H1 (cell line): ENCODE measurements at regions not wholly inside any gene's neighbourhood (a gene's known extent, or its start where the extent isn't known, plus 50 kb on each side); places are given as distances from the start of the nearest gene placed in this dataset.

Source experiments
- CTCF ChIA-PET: fragments of 300-600 bp; sonication (Branson Sonifier 250); formaldehyde crosslinking; loops from one replicate; lab custom pipeline; 2021; ENCODE audit not compliant: partially characterized antibody; lab: Charles Lee
- POLR2A ChIA-PET: fragments of 300-600 bp; sonication (Branson Sonifier 250); formaldehyde crosslinking; loops from one replicate; lab custom pipeline; 2021; ENCODE audit warnings: inconsistent platforms; ENCODE audit not compliant: partially characterized antibody; lab: Charles Lee
- DNase-seq, 2 experiments: peaks; one replicate each; pipeline versions ENCODE4 v3.0.0 to v3.0.0-alpha.2; 2010 to 2022; ENCODE audit warnings: low spot score in 2 of 2, low read depth in 1 of 2, mixed read lengths in 1 of 2
- FAIRE-seq: peaks from 2 replicates; lab custom pipeline; 2011; peaks lifted over from hg19 to GRCh38; lab: Jason Lieb, UNC
- H2AFZ ChIP-seq: 2 replicates; pipeline ENCODE4 v1.8.1; 2012; ENCODE audit warnings: low read length, inconsistent platforms
- H2AK5ac ChIP-seq: 2 replicates; pipeline ENCODE4 v1.6.1; 2013; ENCODE audit warnings: low read depth, low read length
- H2BK120ac ChIP-seq: replicated peaks from 2 replicates; pipeline ENCODE3; 2013; ENCODE audit warnings: low read depth, low read length, inconsistent platforms
- H2BK12ac ChIP-seq: 2 replicates; pipeline ENCODE4 v1.6.1; 2013; ENCODE audit warnings: low read depth, low read length
- H2BK15ac ChIP-seq: 2 replicates; pipeline ENCODE4 v1.6.1; 2013; ENCODE audit warnings: low read length
- H2BK20ac ChIP-seq: 2 replicates; pipeline ENCODE4 v1.6.1; 2013; ENCODE audit warnings: low read length
- H2BK5ac ChIP-seq: 2 replicates; pipeline ENCODE4 v1.6.1; 2013; ENCODE audit warnings: low read depth, low read length
- H3K14ac ChIP-seq: 2 replicates; pipeline ENCODE4 v1.6.1; 2013; ENCODE audit warnings: inconsistent platforms; ENCODE audit not compliant: insufficient read length
- H3K18ac ChIP-seq: 2 replicates; pipeline ENCODE4 v1.6.1; 2013; ENCODE audit warnings: low read length; ENCODE audit errors: extremely low read depth
- H3K23ac ChIP-seq: 2 replicates; pipeline ENCODE4 v1.6.1; 2013; ENCODE audit warnings: inconsistent platforms; ENCODE audit not compliant: insufficient read length
- H3K23me2 ChIP-seq: 2 replicates; pipeline ENCODE4 v1.6.1; 2013; ENCODE audit warnings: low read depth, low read length
- H3K27ac ChIP-seq: 2 replicates; pipeline ENCODE4 v1.6.1; 2011; ENCODE audit warnings: low read depth, low read length, inconsistent platforms
- H3K27me3 ChIP-seq, 4 experiments: replicated peaks in 1 of 4; 1 replicate in 1 of 4; 2 replicates in 3 of 4; pipeline versions ENCODE4 v1.6.1 to v1.8.1; 2011 to 2013; ENCODE audit warnings: low read length in 3 of 4, mild to moderate bottlenecking in 3 of 4, inconsistent platforms in 2 of 4, mixed read lengths in 2 of 4, moderate library complexity in 1 of 4; ENCODE audit not compliant: control insufficient read depth in 3 of 4, insufficient read depth in 3 of 4; ENCODE audit errors: extremely low read depth in 1 of 4
- H3K36me3 ChIP-seq, 4 experiments: 2 replicates each; pipeline versions ENCODE4 v1.6.1 to v1.8.1; 2011 to 2013; ENCODE audit warnings: mild to moderate bottlenecking in 4 of 4, low read length in 3 of 4, moderate library complexity in 2 of 4, control low read depth in 1 of 4, inconsistent platforms in 1 of 4; ENCODE audit not compliant: insufficient read depth in 4 of 4, control insufficient read depth in 2 of 4
- H3K4ac ChIP-seq: replicated peaks from 2 replicates; pipeline ENCODE3; 2013; ENCODE audit warnings: low read length, low read depth, mixed read lengths, inconsistent platforms; ENCODE audit not compliant: insufficient read length
- H3K4me1 ChIP-seq, 4 experiments: replicated peaks in 1 of 4; 1 replicate in 1 of 4; 2 replicates in 3 of 4; pipeline versions ENCODE4 v1.6.1 to v1.8.1; 2011 to 2013; ENCODE audit warnings: low read length in 3 of 4, inconsistent platforms in 2 of 4, mixed read lengths in 1 of 4; ENCODE audit not compliant: insufficient read depth in 4 of 4, control insufficient read depth in 3 of 4
- H3K4me2 ChIP-seq, 2 experiments: 2 replicates each; pipeline versions ENCODE4 v1.6.1 to v1.8.1; 2011 to 2013; ENCODE audit warnings: low read depth in 2 of 2, low read length in 2 of 2, control low read depth in 1 of 2, inconsistent platforms in 1 of 2, mild to moderate bottlenecking in 1 of 2; ENCODE audit not compliant: insufficient read depth in 1 of 2
- H3K4me3 ChIP-seq, 4 experiments: fragments of 200-600, 300-600 bp in 1 of 4; sonication (generic), shearing (Covaris generic), sonication (Bioruptor Twin) in 1 of 4; 2 replicates each; pipeline versions ENCODE4 v1.5.1 to v1.8.1; 2011 to 2016; ENCODE audit warnings: low read length in 4 of 4, low read depth in 3 of 4, control low read depth in 2 of 4, inconsistent platforms in 2 of 4, mild to moderate bottlenecking in 2 of 4, mixed read lengths in 1 of 4, moderate library complexity in 1 of 4; ENCODE audit not compliant: insufficient read depth in 2 of 4; ENCODE audit errors: extremely low read depth in 1 of 4
- H3K56ac ChIP-seq: replicated peaks from 2 replicates; pipeline ENCODE3; 2013; ENCODE audit warnings: low read depth, mild to moderate bottlenecking, mixed read lengths, low read length, inconsistent platforms; ENCODE audit not compliant: insufficient read length
- H3K79me1 ChIP-seq: 2 replicates; pipeline ENCODE4 v1.6.1; 2013; ENCODE audit warnings: low read depth, low read length, control low read depth
- H3K79me2 ChIP-seq, 2 experiments: 2 replicates each; pipeline versions ENCODE4 v1.6.1 to v1.8.1; 2012 to 2013; ENCODE audit warnings: low read length in 2 of 2, mild to moderate bottlenecking in 2 of 2, inconsistent platforms in 1 of 2; ENCODE audit not compliant: insufficient read depth in 2 of 2, control insufficient read depth in 1 of 2
- H3K9ac ChIP-seq, 4 experiments: replicated peaks in 1 of 4; 1 replicate in 1 of 4; 2 replicates in 3 of 4; pipeline versions ENCODE4 v1.6.1 to v1.8.1; 2011 to 2013; ENCODE audit warnings: low read depth in 3 of 4, low read length in 3 of 4, control low read depth in 2 of 4, mild to moderate bottlenecking in 2 of 4, moderate library complexity in 2 of 4, inconsistent platforms in 1 of 4; ENCODE audit errors: extremely low read depth in 1 of 4
- H3K9me3 ChIP-seq, 2 experiments: 2 replicates each; pipeline versions ENCODE4 v1.6.1 to v1.8.1; 2012 to 2013; ENCODE audit warnings: mild to moderate bottlenecking in 2 of 2, moderate library complexity in 2 of 2, control low read depth in 1 of 2, inconsistent platforms in 1 of 2, low read depth in 1 of 2, low read length in 1 of 2, mixed read lengths in 1 of 2; ENCODE audit not compliant: insufficient read depth in 2 of 2
- H4K20me1 ChIP-seq, 2 experiments: replicated peaks in 1 of 2; 2 replicates each; pipeline versions ENCODE3 to v1.8.1; 2011 to 2013; ENCODE audit warnings: inconsistent platforms in 2 of 2, low read length in 2 of 2, mild to moderate bottlenecking in 1 of 2; ENCODE audit not compliant: insufficient read depth in 2 of 2, control insufficient read depth in 1 of 2
- H4K5ac ChIP-seq: 2 replicates; pipeline ENCODE4 v1.6.1; 2013; ENCODE audit warnings: low read length, low read depth, mixed read lengths, inconsistent platforms; ENCODE audit not compliant: insufficient read length
- H4K8ac ChIP-seq: 2 replicates; pipeline ENCODE4 v1.8.0; 2013; ENCODE audit warnings: mild to moderate bottlenecking, moderate library complexity, low read length, inconsistent platforms; ENCODE audit not compliant: insufficient read depth; ENCODE audit errors: extremely low read depth
- H4K91ac ChIP-seq: replicated peaks from 2 replicates; pipeline ENCODE3; 2013; ENCODE audit warnings: low read length, mixed read lengths, inconsistent platforms; ENCODE audit not compliant: insufficient read length
- ASH2L ChIP-seq: fragments of 200-600, 300-600 bp; sonication (generic); IDR thresholded peaks from one replicate; pipeline ENCODE4 v1.7.1; 2017; ENCODE audit warnings: low read length
- ATF2 ChIP-seq: IDR thresholded peaks from 2 replicates; pipeline ENCODE4 v1.6.1; 2012; ENCODE audit warnings: low read length, inconsistent platforms
- EP300 ChIP-seq, 2 experiments: IDR thresholded peaks; 1 replicate in 1 of 2; 2 replicates in 1 of 2; pipeline ENCODE4 v1.6.1; 2011 to 2012; ENCODE audit warnings: low read depth in 2 of 2, low read length in 2 of 2, mild to moderate bottlenecking in 2 of 2, borderline replicate concordance in 1 of 2, inconsistent platforms in 1 of 2, moderate library complexity in 1 of 2
- HDAC6 ChIP-seq: IDR thresholded peaks from one replicate; pipeline ENCODE4 v1.7.1; 2012; ENCODE audit warnings: low read depth, mild to moderate bottlenecking, inconsistent platforms, low read length, moderate library complexity
- JUN ChIP-seq: IDR thresholded peaks from 2 replicates; pipeline ENCODE4 v1.6.1; 2011; ENCODE audit warnings: low read depth, mild to moderate bottlenecking, improper control_type of control experiment, low read length
- PHF8 ChIP-seq: fragments of 200-600 bp; sonication (generic); conservative IDR thresholded peaks from 2 replicates; pipeline ENCODE4 v1.7.1; 2012; ENCODE audit warnings: low read depth, mild to moderate bottlenecking, inconsistent platforms, low read length, moderate library complexity
- SAP30 ChIP-seq: fragments of 300-600 bp; sonication (generic); IDR thresholded peaks from 2 replicates; pipeline ENCODE4 v1.7.1; 2012; ENCODE audit warnings: low read length, moderate library complexity, mild to moderate bottlenecking, inconsistent platforms; ENCODE audit not compliant: insufficient read depth, insufficient replicate concordance
- WGBS, 2 experiments: shearing (Covaris generic) in 1 of 2; methylation state at CpG; one replicate each; pipeline versions ENCODE4 v1.1.6 to v1.1.7; 2013 to 2015; ENCODE audit warnings: low lambda C conversion rate in 2 of 2, mixed read lengths in 2 of 2, inconsistent platforms in 1 of 2, low coverage in 1 of 2, missing lambda C conversion rate in 1 of 2; ENCODE audit not compliant: insufficient replicate concordance in 2 of 2, insufficient coverage in 1 of 2, insufficient read length in 1 of 2; ENCODE audit errors: extremely low coverage in 1 of 2, missing lambda C conversion rate in 1 of 2; 5-methylcytosine and 5-hydroxymethylcytosine counted together
- TF ChIP-seq, protein P1 (sequence below), 3 experiments: IDR thresholded peaks; 1 replicate in 2 of 3; 2 replicates in 1 of 3; pipeline versions ENCODE4 v1.5.1 to v1.6.1; 2011; ENCODE audit warnings: low read length in 3 of 3, mild to moderate bottlenecking in 3 of 3, inconsistent platforms in 2 of 3, low read depth in 1 of 3, moderate library complexity in 1 of 3; ENCODE audit not compliant: insufficient read depth in 1 of 3; ENCODE audit errors: control extremely low read depth in 1 of 3

GRCh38 chr7:82593780-82594179 lies 150.2 kb upstream of the CACNA2D1 start:
- 0 out of 4 replicates have a peak overlapping the region, but pooled peaks of 1 of the 2 experiments have one; percentile 29 for H3K4me2 ChIP-seq
- peak overlapping the region in 1 of 4 experiments; percentile 37; a peak in 1 of 8 replicates for H3K4me3 ChIP-seq
- no peak overlapping the region for H2BK20ac ChIP-seq
- no peak for FAIRE-seq
- no peak overlapping the region for H3K23ac ChIP-seq
- no peak overlapping the region for H2BK120ac ChIP-seq
- H2AFZ ChIP-seq: no peak overlapping the region
- ChIA-PET POLR2A (no interaction called here), CTCF (interaction anchor here (0.5 to 3.3 kb wide), 2 partner anchors 12 to 386 kb away, joined by 4 to 21 read pairs; no protein-coding TSS in a partner anchor)
- H3K4me1 ChIP-seq: peaks cover 0 to 5% (median 1%) of the 10 kb centered on the region in 4 experiments; a peak in 3 of 7 replicates
- no peak overlapping the region for H4K8ac ChIP-seq
- H3K9me3 ChIP-seq: no peaks in the 10 kb centered on the region
- no peaks in the 10 kb centered on the region for H3K27me3 ChIP-seq
- H3K14ac ChIP-seq: no peak overlapping the region
- H2BK12ac ChIP-seq: no peak overlapping the region
- no peaks in the 10 kb centered on the region for H3K79me1 ChIP-seq
- DNase-seq: no peak
- no peak overlapping the region for H3K9ac ChIP-seq
- H3K79me2 ChIP-seq: no peaks in the 10 kb centered on the region
- no peaks in the 10 kb centered on the region for H3K23me2 ChIP-seq
- no peak overlapping the region for H2BK15ac ChIP-seq
- no peak overlapping the region for H2BK5ac ChIP-seq
- H3K56ac ChIP-seq: no peak overlapping the region
- H4K5ac ChIP-seq: no peak overlapping the region
- no peak overlapping the region for H3K4ac ChIP-seq
- H2AK5ac ChIP-seq: no peak overlapping the region
- H3K36me3 ChIP-seq: no peaks in the 10 kb centered on the region
- no peaks in the 10 kb centered on the region for H4K20me1 ChIP-seq
- H3K27ac ChIP-seq: no peak overlapping the region
- 89% methylated on average over 3 of the region's 3 CpGs; no CpG with 5 or more reads in 1 of the 2 experiments for WGBS, 2 experiments
- no peak overlapping the region; the same call in 1 of the 2 replicates for H3K18ac ChIP-seq
- H4K91ac ChIP-seq: no peak overlapping the region
- TF ChIP-seq HDAC6 (no peak), ASH2L (no peak), EP300 (IDR thresholded peaks at IDR 0.05; ENCODE audit: borderline replicate concordance in 1 of 2, low read depth in 2 of 2, low read length in 2 of 2) (no peak), SAP30 (no peak), PHF8 (no peak), JUN (no peak), ATF2 (no peak)
- TF ChIP-seq, protein P1, sequence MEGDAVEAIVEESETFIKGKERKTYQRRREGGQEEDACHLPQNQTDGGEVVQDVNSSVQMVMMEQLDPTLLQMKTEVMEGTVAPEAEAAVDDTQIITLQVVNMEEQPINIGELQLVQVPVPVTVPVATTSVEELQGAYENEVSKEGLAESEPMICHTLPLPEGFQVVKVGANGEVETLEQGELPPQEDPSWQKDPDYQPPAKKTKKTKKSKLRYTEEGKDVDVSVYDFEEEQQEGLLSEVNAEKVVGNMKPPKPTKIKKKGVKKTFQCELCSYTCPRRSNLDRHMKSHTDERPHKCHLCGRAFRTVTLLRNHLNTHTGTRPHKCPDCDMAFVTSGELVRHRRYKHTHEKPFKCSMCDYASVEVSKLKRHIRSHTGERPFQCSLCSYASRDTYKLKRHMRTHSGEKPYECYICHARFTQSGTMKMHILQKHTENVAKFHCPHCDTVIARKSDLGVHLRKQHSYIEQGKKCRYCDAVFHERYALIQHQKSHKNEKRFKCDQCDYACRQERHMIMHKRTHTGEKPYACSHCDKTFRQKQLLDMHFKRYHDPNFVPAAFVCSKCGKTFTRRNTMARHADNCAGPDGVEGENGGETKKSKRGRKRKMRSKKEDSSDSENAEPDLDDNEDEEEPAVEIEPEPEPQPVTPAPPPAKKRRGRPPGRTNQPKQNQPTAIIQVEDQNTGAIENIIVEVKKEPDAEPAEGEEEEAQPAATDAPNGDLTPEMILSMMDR (IDR thresholded peaks at IDR 0.05; ENCODE audit: control extremely low read depth in 1 of 3, insufficient read depth in 1 of 3, low read depth in 1 of 3, low read length in 3 of 3): no peak
